ENCODE measurements at regions not wholly inside any gene's neighbourhood (a gene's known extent, or its start where the extent isn't known, plus 50 kb on each side); places are given as distances from the start of the nearest gene placed in this dataset.

GRCh38 chr18:8977166-8977565 is 125.3 kb upstream of the NDUFV2 start:
- TF ChIP-seq TAF1 (conservative IDR thresholded peaks at IDR 0.05), result no peak
- no peak for TF ChIP-seq CTCF (IDR thresholded peaks at IDR 0.05; ENCODE audit: low read depth, low read length, missing input control)
- TF ChIP-seq RXRA (IDR thresholded peaks at IDR 0.05), result no peak
- TF ChIP-seq REST (IDR thresholded peaks at IDR 0.05), result no peak
- TF ChIP-seq NR2F2 (IDR thresholded peaks at IDR 0.05), result no peak
- TF ChIP-seq MAX (IDR thresholded peaks at IDR 0.05), result no peak
- no peak for TF ChIP-seq HNF4G (IDR thresholded peaks at IDR 0.05)
